ENCODE measurements at regions not wholly inside any gene's neighbourhood (a gene's known extent, or its start where the extent isn't known, plus 50 kb on each side); places are given as distances from the start of the nearest gene placed in this dataset.
A peak's percentile ranks its signal among the peaks of the same experiment; 100 is the strongest.
"Not testable (repeated sequence)": the region's sequence is repeated elsewhere in the genome, so short reads cannot be mapped to it uniquely, and the experiment has no call there.

DNA sequence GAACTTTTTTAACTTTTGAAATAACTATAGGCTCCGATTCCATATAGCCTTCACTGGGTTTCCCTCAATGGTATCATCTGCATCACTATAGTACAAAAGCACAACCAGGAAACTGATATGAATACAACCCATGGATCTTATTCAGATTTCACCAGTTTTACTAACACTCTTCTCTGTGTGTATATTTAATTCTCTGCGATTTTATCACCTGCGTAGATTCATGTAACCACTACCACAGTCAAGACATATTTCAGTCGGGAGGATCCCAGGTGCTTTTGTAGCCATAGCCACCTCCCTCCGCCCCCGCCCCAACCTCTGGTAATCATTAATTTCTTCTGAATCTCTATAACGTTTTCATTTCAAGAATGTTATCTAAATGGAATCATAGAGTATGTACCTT is 82.8 kb upstream of the C7orf33 start:
- Histone ChIP-seq H3K4me1 (ENCODE audit: control insufficient read depth in 5 of 5, insufficient read depth in 5 of 5, low read length in 5 of 5) (no peaks in the 10 kb centered on the region), H3K36me3 (ENCODE audit: control insufficient read depth in 5 of 5, insufficient read depth in 5 of 5, low read length in 5 of 5) (no peaks in the 10 kb centered on the region), H3K4me3 (ENCODE audit: low read depth in 1 of 5, low read length in 5 of 5) (no peak overlapping the region), H3K9ac (ENCODE audit: low read length in 5 of 5) (no peak overlapping the region), H3K27ac (ENCODE audit: low read depth, low read length) (no peak overlapping the region), H3K9me3 (ENCODE audit: control insufficient read depth in 5 of 5, low read length in 5 of 5) (no peaks in the 10 kb centered on the region), H3K27me3 (ENCODE audit: control insufficient read depth in 5 of 5, insufficient read depth in 4 of 5, low read length in 5 of 5) (no peaks in the 10 kb centered on the region)

DNA sequence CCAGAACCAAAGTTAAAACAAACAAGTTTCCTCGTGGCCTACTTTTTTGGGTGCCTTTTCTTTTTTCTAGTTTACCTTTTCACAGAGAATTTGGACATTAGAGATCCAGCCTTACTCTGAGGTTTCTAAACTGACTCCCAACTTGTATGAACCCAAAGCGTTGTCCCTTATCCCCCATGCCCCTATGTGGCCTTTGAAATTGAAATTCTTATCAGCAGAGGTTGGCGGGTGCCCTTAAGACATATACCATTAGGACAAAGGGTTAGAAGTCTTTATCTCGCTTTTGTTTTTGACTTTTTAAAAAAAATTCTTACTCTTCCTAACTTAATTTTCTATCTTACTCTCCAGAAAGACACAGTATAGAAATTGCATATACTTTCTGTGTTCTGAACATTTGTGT is 76.3 kb upstream of the C7orf33 start:
- Histone ChIP-seq H3K4me1 (ENCODE audit: control insufficient read depth in 5 of 5, insufficient read depth in 5 of 5, low read length in 5 of 5) (no peaks in the 10 kb centered on the region), H3K9ac (ENCODE audit: low read length in 5 of 5) (no peak overlapping the region)

GRCh38 chr7:148515237-148515636 is 75.3 kb upstream of the C7orf33 start:
- H3K4me1 ChIP-seq (ENCODE audit: control insufficient read depth in 5 of 5, insufficient read depth in 5 of 5, low read length in 5 of 5) = no peaks in the 10 kb centered on the region
- no peak overlapping the region for H3K9ac ChIP-seq (ENCODE audit: low read length in 5 of 5)
- H3K27me3 ChIP-seq (ENCODE audit: control insufficient read depth in 5 of 5, insufficient read depth in 4 of 5, low read length in 5 of 5) = no peaks in the 10 kb centered on the region
- H3K9me3 ChIP-seq (ENCODE audit: control insufficient read depth in 5 of 5, low read length in 5 of 5) = no peaks in the 10 kb centered on the region
- no peaks in the 10 kb centered on the region for H3K36me3 ChIP-seq (ENCODE audit: control insufficient read depth in 5 of 5, insufficient read depth in 5 of 5, low read length in 5 of 5)
- no peak overlapping the region for H3K27ac ChIP-seq (ENCODE audit: low read depth, low read length)
- H3K4me3 ChIP-seq (ENCODE audit: low read depth in 1 of 5, low read length in 5 of 5) = no peak overlapping the region

More for the DNA sequence above, 76.3 kb upstream of the C7orf33 start:
- no peaks in the 10 kb centered on the region for H3K27me3 ChIP-seq (ENCODE audit: control insufficient read depth in 5 of 5, insufficient read depth in 4 of 5, low read length in 5 of 5)
- H3K27ac ChIP-seq (ENCODE audit: low read depth, low read length) = no peak overlapping the region
- H3K4me3 ChIP-seq (ENCODE audit: low read depth in 1 of 5, low read length in 5 of 5) = no peak overlapping the region
- no peaks in the 10 kb centered on the region for H3K9me3 ChIP-seq (ENCODE audit: control insufficient read depth in 5 of 5, low read length in 5 of 5)
- H3K36me3 ChIP-seq (ENCODE audit: control insufficient read depth in 5 of 5, insufficient read depth in 5 of 5, low read length in 5 of 5) = no peaks in the 10 kb centered on the region

DNA sequence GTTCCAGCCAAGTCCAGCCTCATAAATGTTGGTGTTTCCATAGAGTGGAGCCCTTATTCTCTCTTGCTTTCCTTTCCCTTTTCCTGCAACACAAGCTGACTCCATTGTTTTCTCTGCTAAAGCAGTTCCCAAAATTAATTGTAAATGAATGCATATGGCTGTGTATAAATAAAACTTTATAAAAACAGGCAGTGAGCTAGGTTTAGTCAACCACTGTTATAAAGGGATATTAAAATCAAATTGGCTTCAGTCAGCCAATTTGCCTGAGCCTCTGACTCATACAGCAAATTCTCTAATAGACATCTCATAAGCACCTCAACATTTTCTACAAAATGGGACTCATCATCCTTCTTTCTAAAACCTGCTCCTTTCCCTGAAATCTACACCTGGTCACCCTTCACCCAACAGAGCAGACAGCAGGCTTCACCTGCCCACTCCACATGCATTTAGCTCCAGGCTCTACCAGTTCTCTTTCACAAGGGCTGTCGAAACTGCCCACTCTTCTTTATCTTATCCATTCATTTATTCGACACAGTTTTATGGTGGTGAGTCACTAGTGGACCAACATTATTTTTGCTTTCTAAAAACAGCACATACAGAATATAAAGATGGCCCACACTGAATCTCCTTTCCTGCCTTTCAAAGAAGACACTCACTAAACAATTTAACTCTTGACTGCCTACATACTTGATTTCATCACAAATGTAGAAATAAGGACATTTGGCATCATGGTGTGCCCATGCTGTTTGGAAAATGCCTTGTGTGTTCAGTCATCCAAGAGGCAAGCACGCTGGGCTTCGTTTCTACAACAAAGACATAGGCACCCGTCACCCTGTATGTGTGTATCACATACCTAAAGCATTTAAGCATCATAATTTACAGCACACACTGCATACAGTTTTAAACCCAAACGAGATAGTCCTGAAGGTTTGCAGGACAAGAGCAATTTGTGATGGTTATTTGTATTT is 74.6 kb upstream of the C7orf33 start:
- Histone ChIP-seq H3K9ac (ENCODE audit: low read length in 5 of 5) (no peak overlapping the region), H3K4me1 (ENCODE audit: control insufficient read depth in 5 of 5, insufficient read depth in 5 of 5, low read length in 5 of 5) (no peaks in the 10 kb centered on the region), H3K4me3 (ENCODE audit: low read depth in 1 of 5, low read length in 5 of 5) (no peak overlapping the region), H3K9me3 (ENCODE audit: control insufficient read depth in 5 of 5, low read length in 5 of 5) (no peaks in the 10 kb centered on the region), H3K36me3 (ENCODE audit: control insufficient read depth in 5 of 5, insufficient read depth in 5 of 5, low read length in 5 of 5) (no peaks in the 10 kb centered on the region), H3K27me3 (ENCODE audit: control insufficient read depth in 5 of 5, insufficient read depth in 4 of 5, low read length in 5 of 5) (no peaks in the 10 kb centered on the region), H3K27ac (ENCODE audit: low read depth, low read length) (no peak overlapping the region)

DNA sequence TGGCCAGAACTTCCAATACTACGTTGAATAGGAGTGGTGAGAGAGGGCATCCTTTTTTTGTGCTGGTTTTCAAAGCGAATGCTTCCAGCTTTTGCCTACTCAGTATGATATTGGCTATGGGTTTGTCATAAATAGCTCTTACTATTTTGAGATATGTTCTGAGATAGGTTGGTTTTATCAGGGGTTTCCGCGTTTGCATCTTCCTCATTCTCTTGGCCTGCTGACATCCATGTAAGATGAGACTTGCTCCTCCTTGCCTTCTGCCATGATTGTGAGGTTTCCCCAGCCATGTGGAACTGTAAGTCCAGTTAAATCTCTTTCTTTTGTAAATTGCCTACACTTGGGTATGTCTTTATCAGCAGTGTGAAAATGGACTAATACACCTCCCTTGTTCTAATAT is 71.2 kb upstream of the C7orf33 start:
- not testable (repeated sequence) for H3K27ac ChIP-seq (ENCODE audit: low read depth, low read length); H3K36me3 ChIP-seq (ENCODE audit: control insufficient read depth in 5 of 5, insufficient read depth in 5 of 5, low read length in 5 of 5); H3K27me3 ChIP-seq (ENCODE audit: control insufficient read depth in 5 of 5, insufficient read depth in 4 of 5, low read length in 5 of 5); H3K9me3 ChIP-seq (ENCODE audit: control insufficient read depth in 5 of 5, low read length in 5 of 5); H3K4me3 ChIP-seq (ENCODE audit: low read depth in 1 of 5, low read length in 5 of 5); H3K9ac ChIP-seq (ENCODE audit: low read length in 5 of 5); H3K4me1 ChIP-seq (ENCODE audit: control insufficient read depth in 5 of 5, insufficient read depth in 5 of 5, low read length in 5 of 5)

DNA sequence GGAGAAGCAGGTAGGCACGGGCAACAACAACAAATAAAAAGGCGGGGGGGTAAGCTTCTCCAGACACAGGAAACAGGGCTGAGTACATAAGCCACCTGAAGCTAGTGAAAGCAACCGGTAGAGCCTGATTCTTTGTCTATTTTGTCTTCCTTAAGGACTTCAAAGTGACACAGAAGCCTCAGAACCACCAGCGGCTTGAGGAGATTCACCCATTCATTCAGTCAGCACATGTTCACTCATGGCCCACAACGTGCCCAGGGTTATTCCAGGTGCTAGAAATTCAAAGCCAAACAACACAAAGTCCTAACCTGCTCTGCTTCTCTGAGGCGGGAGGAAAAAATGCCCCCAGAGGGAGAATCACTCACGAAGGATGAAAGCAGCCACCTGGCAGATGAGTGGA is 69.3 kb upstream of the C7orf33 start:
- Histone ChIP-seq H3K27me3 (ENCODE audit: control insufficient read depth in 5 of 5, insufficient read depth in 4 of 5, low read length in 5 of 5) (peaks cover 0 to 7% (median 0%) of the 10 kb centered on the region in 5 donors), H3K9ac (ENCODE audit: low read length in 5 of 5) (no peak overlapping the region), H3K27ac (ENCODE audit: low read depth, low read length) (no peak overlapping the region), H3K36me3 (ENCODE audit: control insufficient read depth in 5 of 5, insufficient read depth in 5 of 5, low read length in 5 of 5) (no peaks in the 10 kb centered on the region), H3K4me3 (ENCODE audit: low read depth in 1 of 5, low read length in 5 of 5) (no peak overlapping the region), H3K4me1 (ENCODE audit: control insufficient read depth in 5 of 5, insufficient read depth in 5 of 5, low read length in 5 of 5) (peaks cover 0 to 14% (median 11%) of the 10 kb centered on the region in 5 donors), H3K9me3 (ENCODE audit: control insufficient read depth in 5 of 5, low read length in 5 of 5) (no peaks in the 10 kb centered on the region)

DNA sequence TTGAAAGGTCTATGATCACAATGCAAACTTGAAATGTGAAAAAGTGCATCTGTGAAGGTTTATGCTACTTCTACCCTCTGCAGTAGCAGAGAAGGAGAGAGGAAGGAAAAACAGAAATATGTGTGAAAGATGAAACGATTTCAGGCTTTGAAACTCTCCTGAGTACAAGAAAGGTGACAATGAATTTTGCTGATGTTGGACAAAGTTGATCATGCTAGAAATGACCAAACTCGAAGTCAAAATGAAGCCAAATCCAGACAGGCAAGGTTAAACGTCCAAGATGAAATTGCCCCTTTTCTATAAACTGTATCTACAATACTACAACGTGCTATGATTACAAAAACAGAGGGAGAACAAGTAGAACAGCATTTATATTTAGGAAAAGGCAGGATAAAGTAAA is 67.0 kb upstream of the C7orf33 start:
- H3K9ac ChIP-seq (ENCODE audit: low read length in 5 of 5) = no peak overlapping the region

DNA sequence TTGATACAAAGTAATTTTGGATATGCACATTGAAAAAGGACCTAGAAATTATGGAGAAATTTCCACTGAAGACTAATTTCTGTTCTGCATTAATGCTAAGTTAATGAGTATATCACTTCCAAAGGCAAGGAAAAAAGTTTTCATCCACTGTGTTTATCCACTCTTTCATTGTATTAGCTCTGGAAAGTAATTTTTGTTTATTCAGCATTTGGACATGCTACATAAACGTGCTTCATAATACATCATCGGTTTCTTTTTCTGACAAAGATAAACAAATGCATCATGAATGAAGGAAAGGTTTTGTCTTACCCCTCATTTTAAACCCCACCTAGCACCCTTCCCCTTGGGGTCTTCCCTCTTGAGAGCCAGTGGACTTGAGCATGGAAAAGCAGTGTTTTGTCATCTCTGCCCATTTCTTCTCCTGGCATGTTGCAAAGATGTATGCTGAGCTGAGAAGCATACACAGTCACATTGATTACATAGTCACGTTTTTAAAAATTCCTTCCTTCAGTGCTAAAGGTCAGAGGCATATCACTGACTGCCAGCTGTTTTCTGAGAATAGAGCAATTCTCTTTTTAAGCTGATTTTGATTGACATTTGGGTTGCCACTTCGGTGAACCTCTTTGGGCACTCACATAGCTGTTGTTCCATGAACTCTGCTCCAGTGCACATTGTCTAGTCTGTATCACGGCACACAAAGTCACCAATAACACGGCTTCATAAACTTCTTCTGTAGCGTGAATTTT is 65.9 kb upstream of the C7orf33 start:
- Histone ChIP-seq H3K4me1 (ENCODE audit: control insufficient read depth in 5 of 5, insufficient read depth in 5 of 5, low read length in 5 of 5) (peaks cover 0 to 14% (median 12%) of the 10 kb centered on the region in 5 donors), H3K27ac (ENCODE audit: low read depth, low read length) (no peak overlapping the region), H3K4me3 (ENCODE audit: low read depth in 1 of 5, low read length in 5 of 5) (no peak overlapping the region), H3K36me3 (ENCODE audit: control insufficient read depth in 5 of 5, insufficient read depth in 5 of 5, low read length in 5 of 5) (no peaks in the 10 kb centered on the region), H3K27me3 (ENCODE audit: control insufficient read depth in 5 of 5, insufficient read depth in 4 of 5, low read length in 5 of 5) (peaks cover 0 to 7% (median 0%) of the 10 kb centered on the region in 5 donors), H3K9ac (ENCODE audit: low read length in 5 of 5) (peak overlapping the region in 1 of 5 donors; percentile 53), H3K9me3 (ENCODE audit: control insufficient read depth in 5 of 5, low read length in 5 of 5) (no peaks in the 10 kb centered on the region)

More for the DNA sequence above, 67.0 kb upstream of the C7orf33 start:
- Histone ChIP-seq H3K9me3 (ENCODE audit: control insufficient read depth in 5 of 5, low read length in 5 of 5) (no peaks in the 10 kb centered on the region), H3K4me1 (ENCODE audit: control insufficient read depth in 5 of 5, insufficient read depth in 5 of 5, low read length in 5 of 5) (peaks cover 0 to 14% (median 12%) of the 10 kb centered on the region in 5 donors), H3K27me3 (ENCODE audit: control insufficient read depth in 5 of 5, insufficient read depth in 4 of 5, low read length in 5 of 5) (peaks cover 0 to 7% (median 0%) of the 10 kb centered on the region in 5 donors), H3K27ac (ENCODE audit: low read depth, low read length) (no peak overlapping the region), H3K36me3 (ENCODE audit: control insufficient read depth in 5 of 5, insufficient read depth in 5 of 5, low read length in 5 of 5) (no peaks in the 10 kb centered on the region), H3K4me3 (ENCODE audit: low read depth in 1 of 5, low read length in 5 of 5) (no peak overlapping the region)

DNA sequence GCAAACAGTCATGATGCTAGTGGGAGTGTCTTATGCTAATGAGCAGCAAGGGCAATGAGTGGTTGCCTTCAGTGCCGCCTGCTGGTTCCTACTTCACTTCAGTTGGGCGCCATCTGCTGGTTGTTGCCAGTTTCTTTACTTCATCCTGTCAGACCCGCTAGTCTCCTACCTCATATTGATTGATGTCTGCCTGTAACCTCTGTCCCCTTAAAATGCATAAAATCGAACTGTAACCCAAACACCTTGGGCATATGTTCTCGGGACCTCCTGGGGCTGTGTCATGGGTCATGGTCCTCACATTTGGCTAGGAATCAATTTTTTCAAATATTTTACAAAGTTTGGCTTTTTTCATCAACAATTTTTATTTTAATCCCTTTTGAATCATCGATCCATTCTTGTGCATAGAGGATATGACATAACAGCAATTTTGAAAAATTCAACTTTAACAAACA is 62.8 kb upstream of the C7orf33 start:
- H3K9me3 ChIP-seq (ENCODE audit: control insufficient read depth in 5 of 5, low read length in 5 of 5) = no peaks in the 10 kb centered on the region
- no peaks in the 10 kb centered on the region for H3K36me3 ChIP-seq (ENCODE audit: control insufficient read depth in 5 of 5, insufficient read depth in 5 of 5, low read length in 5 of 5)

GRCh38 chr7:148535217-148535616 is 55.3 kb upstream of the C7orf33 start:
- Histone ChIP-seq H3K4me3 (ENCODE audit: low read depth in 1 of 5, low read length in 5 of 5) (peak overlapping the region in 3 of 5 donors; percentile 36 to 50 (median 40)), H3K9me3 (ENCODE audit: control insufficient read depth in 5 of 5, low read length in 5 of 5) (no peaks in the 10 kb centered on the region), H3K27ac (ENCODE audit: low read depth, low read length) (no peak overlapping the region), H3K36me3 (ENCODE audit: control insufficient read depth in 5 of 5, insufficient read depth in 5 of 5, low read length in 5 of 5) (no peaks in the 10 kb centered on the region), H3K4me1 (ENCODE audit: control insufficient read depth in 5 of 5, insufficient read depth in 5 of 5, low read length in 5 of 5) (no peaks in the 10 kb centered on the region), H3K9ac (ENCODE audit: low read length in 5 of 5) (peak overlapping the region in 1 of 5 donors; percentile 48), H3K27me3 (ENCODE audit: control insufficient read depth in 5 of 5, insufficient read depth in 4 of 5, low read length in 5 of 5) (no peaks in the 10 kb centered on the region)

More for the DNA sequence above, 62.8 kb upstream of the C7orf33 start:
- Histone ChIP-seq H3K4me1 (ENCODE audit: control insufficient read depth in 5 of 5, insufficient read depth in 5 of 5, low read length in 5 of 5) (peaks cover 0 to 14% (median 12%) of the 10 kb centered on the region in 5 donors), H3K9ac (ENCODE audit: low read length in 5 of 5) (no peak overlapping the region), H3K27ac (ENCODE audit: low read depth, low read length) (no peak overlapping the region), H3K27me3 (ENCODE audit: control insufficient read depth in 5 of 5, insufficient read depth in 4 of 5, low read length in 5 of 5) (no peaks in the 10 kb centered on the region), H3K4me3 (ENCODE audit: low read depth in 1 of 5, low read length in 5 of 5) (no peak overlapping the region)

All from subcutaneous abdominal adipose tissue (tissue), 5 donors.